Activated naive CD8-positive, alpha-beta T cell treated with anti-CD3 and anti-CD28 coated beads, Interleukin-2, amount 10 ng/mL, durations not matched to agents 7 days and 5 days (primary cell): ENCODE measurements at regions not wholly inside any gene's neighbourhood (a gene's known extent, or its start where the extent isn't known, plus 50 kb on each side); places are given as distances from the start of the nearest gene placed in this dataset.
A peak's percentile ranks its signal among the peaks of the same experiment; 100 is the strongest.
"Not testable (repeated sequence)": the region's sequence is repeated elsewhere in the genome, so short reads cannot be mapped to it uniquely, and the experiment has no call there.

Experiments
- ATAC-seq: fragments of 150-1000 bp; cut with Tn5 transposase; one replicate; pipeline ENCODE4 v1.10.0; 2021; ENCODE audit warnings: low read depth, moderate library complexity
- POLR2A ChIA-PET: fragments of 350-600 bp; sonication (Branson Sonifier 250); formaldehyde crosslinking; loops from one replicate; lab custom pipeline; 2021; ENCODE audit warnings: antibody characterized with exemption; lab: Charles Lee
- DNase-seq: peaks from one replicate; pipeline ENCODE4 v3.0.0; 2021
- H3K27ac Mint-ChIP-seq: one replicate; pipeline ENCODE4 v1.8.0; 2022; ENCODE audit warnings: mild to moderate bottlenecking, mixed read lengths
- H3K27me3 Mint-ChIP-seq: one replicate; pipeline ENCODE4 v1.8.0; 2022; ENCODE audit warnings: mild to moderate bottlenecking, moderate library complexity, mixed read lengths
- H3K36me3 Mint-ChIP-seq: one replicate; pipeline ENCODE4 v1.8.0; 2021; ENCODE audit warnings: mild to moderate bottlenecking, mixed read lengths
- H3K4me1 Mint-ChIP-seq: one replicate; pipeline ENCODE4 v1.8.0; 2021; ENCODE audit warnings: mixed read lengths
- H3K4me3 Mint-ChIP-seq: one replicate; pipeline ENCODE4 v1.8.0; 2022; ENCODE audit warnings: mild to moderate bottlenecking, moderate library complexity, mixed read lengths
- H3K9me3 Mint-ChIP-seq: one replicate; pipeline ENCODE4 v1.8.0; 2021; ENCODE audit warnings: mixed read lengths

DNA sequence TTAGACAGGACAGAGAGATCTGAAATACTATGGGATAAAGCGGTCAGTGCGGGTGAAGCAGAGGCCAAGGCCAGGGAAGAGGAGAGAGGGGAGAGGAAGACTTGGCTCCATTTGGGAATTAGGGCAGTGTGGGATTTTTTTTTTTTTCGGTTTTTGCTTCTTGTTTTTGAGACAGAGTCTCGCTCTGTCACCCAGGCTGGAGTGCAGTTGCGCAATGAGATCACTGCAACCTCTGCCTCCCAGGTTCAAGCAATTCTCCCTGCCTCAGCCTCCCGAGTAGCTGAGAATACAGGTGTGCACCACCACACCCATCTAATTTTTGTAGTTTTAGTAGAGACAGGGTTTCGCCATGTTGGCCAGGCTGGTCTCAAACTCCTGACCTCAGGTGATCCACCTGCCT is 71.6 kb upstream of the FGFR2 start:
- POLR2A ChIA-PET, DNase-seq, H3K36me3 Mint-ChIP-seq, H3K4me1 Mint-ChIP-seq, H3K9me3 Mint-ChIP-seq, H3K27ac Mint-ChIP-seq, H3K27me3 Mint-ChIP-seq, H3K4me3 Mint-ChIP-seq, ATAC-seq: not testable (repeated sequence)

- Mint-ChIP-seq H3K27me3 (peaks cover 6% of the 10 kb centered on the region), H3K4me1 (no peaks in the 10 kb centered on the region), H3K4me3 (no peak overlapping the region), H3K27ac (no peak overlapping the region), H3K9me3 (peaks cover 2% of the 10 kb centered on the region), H3K36me3 (no peaks in the 10 kb centered on the region)
- no peak for ATAC-seq
- no peak for DNase-seq
- POLR2A ChIA-PET = no interaction called here
Observed at GRCh38 chr10:121669028-121669374, 70.8 kb upstream of the FGFR2 start.

GRCh38 chr10:121668314-121669027 is 70.2 kb upstream of the FGFR2 start:
- ATAC-seq = no peak
- DNase-seq = no peak
- POLR2A ChIA-PET = no interaction called here
- Mint-ChIP-seq H3K36me3 (no peaks in the 10 kb centered on the region), H3K4me1 (no peaks in the 10 kb centered on the region), H3K27ac (no peak overlapping the region), H3K27me3 (peaks cover 5% of the 10 kb centered on the region), H3K9me3 (peaks cover 2% of the 10 kb centered on the region), H3K4me3 (no peak overlapping the region)

DNA sequence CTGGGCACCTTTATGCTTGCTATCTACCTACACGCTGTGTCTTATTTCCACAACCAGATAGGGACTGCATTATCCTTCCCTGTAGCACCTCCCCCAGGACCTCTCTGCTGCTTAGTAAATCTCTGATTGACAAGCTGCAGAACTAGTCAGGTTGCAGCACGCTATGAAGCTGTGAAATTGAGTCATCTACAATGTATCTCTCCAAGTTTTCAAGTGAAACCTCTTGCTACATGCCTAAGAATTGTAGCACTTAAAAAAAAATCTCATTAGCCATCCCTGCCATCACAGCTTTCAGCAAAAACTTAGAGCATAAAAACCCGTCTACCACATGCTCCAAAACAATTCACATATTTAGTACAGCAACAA is 69.7 kb upstream of the FGFR2 start:
- H3K36me3 Mint-ChIP-seq = no peaks in the 10 kb centered on the region
- POLR2A ChIA-PET = no interaction called here
- peaks cover 5% of the 10 kb centered on the region for H3K27me3 Mint-ChIP-seq
- ATAC-seq (no peak), DNase-seq (no peak)
- peaks cover 2% of the 10 kb centered on the region for H3K9me3 Mint-ChIP-seq
- no peak overlapping the region for H3K4me3 Mint-ChIP-seq
- H3K4me1 Mint-ChIP-seq = no peaks in the 10 kb centered on the region
- H3K27ac Mint-ChIP-seq = no peak overlapping the region

DNA sequence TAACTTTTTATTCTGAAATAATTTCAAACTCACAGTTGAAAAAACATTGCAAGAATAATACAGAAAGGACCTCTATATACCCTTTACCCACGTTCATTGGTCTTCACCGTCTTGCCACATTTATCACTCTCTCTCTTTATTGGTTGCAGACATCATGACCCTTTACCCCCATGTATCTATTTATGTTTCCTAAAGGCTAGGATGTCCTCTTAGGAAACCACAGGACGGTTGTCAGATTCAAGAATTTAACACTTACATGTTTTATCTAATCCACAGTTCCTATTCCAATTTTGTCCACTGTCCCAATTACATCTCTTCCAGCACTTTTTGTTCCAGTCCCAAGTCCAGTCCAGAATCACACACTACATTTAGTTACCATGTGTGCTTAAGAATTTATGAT is 67.6 kb upstream of the FGFR2 start:
- Mint-ChIP-seq H3K27ac (no peak overlapping the region), H3K27me3 (peaks cover 5% of the 10 kb centered on the region), H3K36me3 (no peaks in the 10 kb centered on the region), H3K4me1 (no peaks in the 10 kb centered on the region), H3K9me3 (peaks cover 2% of the 10 kb centered on the region), H3K4me3 (no peak overlapping the region)
- no peak for DNase-seq
- ATAC-seq = no peak
- POLR2A ChIA-PET = no interaction called here

DNA sequence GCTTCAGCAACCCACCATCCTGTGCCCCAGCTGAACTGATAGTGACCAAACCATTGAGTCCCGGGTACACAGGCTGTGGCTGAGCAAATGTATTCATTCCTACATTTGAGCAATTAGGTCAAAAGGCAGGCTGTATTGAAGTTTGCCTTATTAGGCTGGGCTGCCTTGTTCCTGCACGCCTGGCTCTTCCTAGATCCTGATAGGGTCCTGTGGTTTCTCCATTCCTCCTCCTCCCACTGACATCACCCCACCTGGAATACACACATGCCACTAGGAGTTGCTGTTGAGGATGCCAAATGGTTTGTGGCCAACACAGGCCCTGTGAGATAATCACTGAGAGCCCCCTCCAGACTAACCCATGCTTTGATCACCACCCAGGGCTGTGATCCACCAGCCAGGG is 66.4 kb upstream of the FGFR2 start:
- ATAC-seq (no peak), DNase-seq (no peak)
- POLR2A ChIA-PET = no interaction called here
- Mint-ChIP-seq H3K4me1 (no peaks in the 10 kb centered on the region), H3K9me3 (peaks cover 2% of the 10 kb centered on the region), H3K27me3 (peaks cover 5% of the 10 kb centered on the region), H3K36me3 (no peaks in the 10 kb centered on the region), H3K27ac (no peak overlapping the region), H3K4me3 (no peak overlapping the region)

DNA sequence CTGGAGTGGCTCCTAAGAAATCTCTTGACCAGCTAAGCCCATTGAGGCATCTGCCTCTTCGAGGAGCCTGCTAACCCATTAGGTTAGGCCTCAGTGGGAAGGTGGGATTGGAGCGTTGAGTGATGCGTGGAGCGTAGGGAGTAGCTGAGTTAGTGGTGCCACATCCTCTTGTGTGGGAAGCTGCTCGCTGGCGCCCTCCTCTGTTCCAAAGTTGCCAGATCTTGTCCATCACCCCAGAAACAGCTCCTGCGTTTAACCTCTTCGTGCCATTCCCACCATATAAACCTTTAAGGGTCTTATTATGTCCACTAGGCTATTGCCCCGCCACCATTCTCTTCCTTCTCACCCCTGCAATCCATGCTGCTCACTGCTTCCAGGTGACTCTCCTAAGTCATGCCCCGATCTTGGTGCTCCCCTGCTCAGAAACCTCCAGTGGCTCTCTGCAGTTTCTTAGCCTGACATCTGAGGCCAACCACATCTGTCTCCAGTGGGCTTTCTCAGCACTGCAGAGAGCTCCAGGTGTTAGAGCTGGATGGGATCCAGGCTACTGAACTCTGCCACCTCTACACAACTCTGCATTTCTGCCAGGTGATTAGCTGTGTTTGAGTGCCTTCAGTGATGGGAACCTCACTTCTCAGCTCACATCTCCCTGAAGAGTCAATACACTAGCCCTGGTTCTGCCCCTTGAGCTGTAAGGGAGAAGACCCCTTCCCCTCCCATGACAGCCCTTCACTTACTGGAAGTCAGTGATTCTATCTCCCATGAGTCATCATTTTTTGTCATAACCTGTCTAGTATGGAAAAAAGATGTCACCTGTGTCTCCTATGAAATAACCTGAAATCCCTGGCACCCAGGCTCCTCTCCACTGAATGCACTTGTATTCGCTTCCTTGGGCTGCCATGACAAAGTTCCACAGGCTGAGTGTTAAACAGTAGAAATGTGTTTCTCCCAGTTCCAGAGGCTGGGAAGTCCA is 65.0 kb upstream of the FGFR2 start:
- POLR2A ChIA-PET = no interaction called here
- no peaks in the 10 kb centered on the region for H3K36me3 Mint-ChIP-seq
- no peaks in the 10 kb centered on the region for H3K4me1 Mint-ChIP-seq
- DNase-seq (no peak), ATAC-seq (no peak)
- H3K4me3 Mint-ChIP-seq = no peak overlapping the region
- H3K27ac Mint-ChIP-seq = peak overlapping the region; percentile 21
- H3K27me3 Mint-ChIP-seq = peaks cover 2% of the 10 kb centered on the region
- peaks cover 2% of the 10 kb centered on the region for H3K9me3 Mint-ChIP-seq

GRCh38 chr10:121662531-121662930 is 64.3 kb upstream of the FGFR2 start:
- POLR2A ChIA-PET = no interaction called here
- Mint-ChIP-seq H3K4me3 (no peak overlapping the region), H3K27ac (no peak overlapping the region), H3K27me3 (peaks cover 2% of the 10 kb centered on the region), H3K9me3 (peaks cover 5% of the 10 kb centered on the region), H3K36me3 (no peaks in the 10 kb centered on the region), H3K4me1 (no peaks in the 10 kb centered on the region)
- no peak for DNase-seq
- ATAC-seq = no peak

DNA sequence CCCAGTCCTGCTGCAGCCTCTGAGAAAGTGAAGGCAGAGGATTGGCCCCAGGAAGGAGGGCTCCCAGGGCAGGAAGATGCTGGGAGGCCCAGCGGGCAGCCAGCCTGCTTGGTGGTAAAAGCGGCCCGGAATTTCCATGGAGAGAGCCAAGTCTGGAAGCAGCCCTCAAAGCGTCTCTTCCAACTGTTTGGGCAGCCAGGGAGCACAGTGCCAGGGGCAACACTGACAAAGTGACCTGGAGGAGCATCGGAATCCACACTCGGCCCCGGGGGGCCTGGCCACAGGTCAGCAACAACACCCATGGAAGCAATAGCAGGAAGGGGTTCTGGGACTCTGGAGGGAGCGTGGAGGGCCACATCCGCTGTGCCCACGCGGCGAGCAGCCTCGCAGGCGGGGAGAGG is 63.2 kb upstream of the FGFR2 start:
- Mint-ChIP-seq H3K27ac (no peak overlapping the region), H3K4me3 (no peak overlapping the region), H3K27me3 (no peaks in the 10 kb centered on the region), H3K4me1 (no peaks in the 10 kb centered on the region), H3K36me3 (no peaks in the 10 kb centered on the region), H3K9me3 (peaks cover 5% of the 10 kb centered on the region)
- POLR2A ChIA-PET = no interaction called here
- DNase-seq (no peak), ATAC-seq (no peak)

GRCh38 chr10:121659236-121659635 is 61.0 kb upstream of the FGFR2 start:
- no peak for ATAC-seq
- H3K9me3 Mint-ChIP-seq = peaks cover 4% of the 10 kb centered on the region
- H3K27me3 Mint-ChIP-seq = no peaks in the 10 kb centered on the region
- no peaks in the 10 kb centered on the region for H3K4me1 Mint-ChIP-seq
- no peak for DNase-seq
- no peak overlapping the region for H3K27ac Mint-ChIP-seq
- H3K36me3 Mint-ChIP-seq = no peaks in the 10 kb centered on the region
- no peak overlapping the region for H3K4me3 Mint-ChIP-seq
- POLR2A ChIA-PET = no interaction called here

DNA sequence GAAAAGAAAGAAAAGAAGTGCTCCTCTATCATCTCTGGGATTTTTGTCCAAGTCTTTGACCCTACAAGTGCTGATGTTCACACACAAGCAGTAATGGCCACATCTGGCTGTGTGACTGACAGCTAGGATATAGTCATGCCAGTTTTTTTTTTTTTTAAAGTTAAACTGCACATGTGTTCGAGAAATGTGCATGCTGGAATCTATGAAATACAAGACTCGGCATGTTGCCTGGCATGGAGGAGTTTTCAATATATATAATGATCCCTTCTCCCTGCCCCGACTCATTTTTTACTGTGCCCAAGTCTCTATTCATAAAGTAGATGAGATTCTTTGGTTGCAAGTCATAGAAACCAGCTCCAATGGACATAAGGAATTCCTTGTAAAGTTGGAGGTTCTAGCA is 60.4 kb upstream of the FGFR2 start:
- Mint-ChIP-seq H3K4me1 (no peaks in the 10 kb centered on the region), H3K27ac (no peak overlapping the region), H3K27me3 (no peaks in the 10 kb centered on the region), H3K9me3 (peaks cover 4% of the 10 kb centered on the region), H3K4me3 (no peak overlapping the region), H3K36me3 (no peaks in the 10 kb centered on the region)
- ATAC-seq (no peak), DNase-seq (no peak)
- POLR2A ChIA-PET = no interaction called here

GRCh38 chr10:121658111-121658510 is 59.9 kb upstream of the FGFR2 start:
- no peaks in the 10 kb centered on the region for H3K27me3 Mint-ChIP-seq
- H3K4me3 Mint-ChIP-seq = no peak overlapping the region
- H3K36me3 Mint-ChIP-seq = no peaks in the 10 kb centered on the region
- POLR2A ChIA-PET = no interaction called here
- peaks cover 4% of the 10 kb centered on the region for H3K9me3 Mint-ChIP-seq
- no peak overlapping the region for H3K27ac Mint-ChIP-seq
- ATAC-seq (no peak), DNase-seq (no peak)
- no peaks in the 10 kb centered on the region for H3K4me1 Mint-ChIP-seq

DNA sequence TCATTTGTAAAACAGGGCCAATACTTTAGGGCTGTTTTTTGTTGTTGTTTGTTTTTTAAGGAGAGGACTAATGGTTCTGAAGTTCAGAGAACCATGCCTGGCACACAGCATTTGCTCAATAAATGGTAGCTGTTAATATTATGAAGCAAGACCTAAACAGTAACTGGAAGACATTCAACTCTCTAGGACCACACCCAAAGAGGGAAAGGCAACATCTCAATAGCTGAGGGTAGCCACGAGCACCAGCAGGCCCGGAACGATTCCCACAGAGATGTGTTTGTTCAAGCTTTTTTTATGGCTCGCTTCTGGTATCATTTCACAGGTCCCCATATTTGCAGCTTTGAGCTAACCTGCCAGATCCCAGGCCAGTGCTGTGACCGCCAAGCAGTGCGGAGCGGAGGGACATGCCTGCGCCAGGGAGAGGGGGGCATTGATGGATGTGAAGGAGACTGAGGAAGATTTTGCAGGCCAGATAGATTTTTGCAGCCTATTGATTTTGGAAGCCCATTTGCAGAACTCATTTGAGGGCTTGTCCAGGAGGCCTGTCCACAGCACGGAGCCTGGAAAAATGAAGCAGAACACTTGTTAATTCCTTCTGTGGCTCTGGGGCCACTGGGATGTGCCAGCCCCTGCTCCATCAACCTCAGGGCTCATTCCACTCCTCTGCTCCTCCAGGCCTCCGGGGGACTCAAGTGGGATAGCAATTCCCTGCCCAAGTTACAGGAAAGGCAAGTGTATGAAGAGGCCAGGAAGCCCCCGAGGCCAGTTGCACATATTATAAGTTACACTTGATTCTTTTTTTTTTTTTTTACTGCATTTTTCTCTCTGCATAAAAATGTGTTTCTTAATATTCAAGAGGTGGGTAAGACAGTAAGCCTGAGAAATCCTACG is 57.3 kb upstream of the FGFR2 start:
- H3K36me3 Mint-ChIP-seq = no peaks in the 10 kb centered on the region
- ATAC-seq = no peak
- no peak for DNase-seq
- H3K4me1 Mint-ChIP-seq = no peaks in the 10 kb centered on the region
- no peak overlapping the region for H3K27ac Mint-ChIP-seq
- POLR2A ChIA-PET = no interaction called here
- peaks cover 2% of the 10 kb centered on the region for H3K27me3 Mint-ChIP-seq
- no peak overlapping the region for H3K4me3 Mint-ChIP-seq
- H3K9me3 Mint-ChIP-seq = peaks cover 4% of the 10 kb centered on the region
